H1 (cell line): ENCODE measurements at regions not wholly inside any gene's neighbourhood (a gene's known extent, or its start where the extent isn't known, plus 50 kb on each side); places are given as distances from the start of the nearest gene placed in this dataset.

Experiments used
- CTCF ChIA-PET: fragments of 300-600 bp; sonication (Branson Sonifier 250); formaldehyde crosslinking; loops from one replicate; lab custom pipeline; 2021; ENCODE audit not compliant: partially characterized antibody; lab: Charles Lee
- POLR2A ChIA-PET: fragments of 300-600 bp; sonication (Branson Sonifier 250); formaldehyde crosslinking; loops from one replicate; lab custom pipeline; 2021; ENCODE audit warnings: inconsistent platforms; ENCODE audit not compliant: partially characterized antibody; lab: Charles Lee
- DNase-seq, 2 experiments: peaks; one replicate each; pipeline versions ENCODE4 v3.0.0 to v3.0.0-alpha.2; 2010 to 2022; ENCODE audit warnings: low spot score in 2 of 2, low read depth in 1 of 2, mixed read lengths in 1 of 2
- FAIRE-seq: peaks from 2 replicates; lab custom pipeline; 2011; peaks lifted over from hg19 to GRCh38; lab: Jason Lieb, UNC
- H2AFZ ChIP-seq: 2 replicates; pipeline ENCODE4 v1.8.1; 2012; ENCODE audit warnings: low read length, inconsistent platforms
- H2AK5ac ChIP-seq: 2 replicates; pipeline ENCODE4 v1.6.1; 2013; ENCODE audit warnings: low read depth, low read length
- H2BK120ac ChIP-seq: replicated peaks from 2 replicates; pipeline ENCODE3; 2013; ENCODE audit warnings: low read depth, low read length, inconsistent platforms
- H2BK12ac ChIP-seq: 2 replicates; pipeline ENCODE4 v1.6.1; 2013; ENCODE audit warnings: low read depth, low read length
- H2BK15ac ChIP-seq: 2 replicates; pipeline ENCODE4 v1.6.1; 2013; ENCODE audit warnings: low read length
- H2BK20ac ChIP-seq: 2 replicates; pipeline ENCODE4 v1.6.1; 2013; ENCODE audit warnings: low read length
- H2BK5ac ChIP-seq: 2 replicates; pipeline ENCODE4 v1.6.1; 2013; ENCODE audit warnings: low read depth, low read length
- H3K14ac ChIP-seq: 2 replicates; pipeline ENCODE4 v1.6.1; 2013; ENCODE audit warnings: inconsistent platforms; ENCODE audit not compliant: insufficient read length
- H3K18ac ChIP-seq: 2 replicates; pipeline ENCODE4 v1.6.1; 2013; ENCODE audit warnings: low read length; ENCODE audit errors: extremely low read depth
- H3K23ac ChIP-seq: 2 replicates; pipeline ENCODE4 v1.6.1; 2013; ENCODE audit warnings: inconsistent platforms; ENCODE audit not compliant: insufficient read length
- H3K23me2 ChIP-seq: 2 replicates; pipeline ENCODE4 v1.6.1; 2013; ENCODE audit warnings: low read depth, low read length
- H3K27ac ChIP-seq: 2 replicates; pipeline ENCODE4 v1.6.1; 2011; ENCODE audit warnings: low read depth, low read length, inconsistent platforms
- H3K27me3 ChIP-seq, 4 experiments: replicated peaks in 1 of 4; 1 replicate in 1 of 4; 2 replicates in 3 of 4; pipeline versions ENCODE4 v1.6.1 to v1.8.1; 2011 to 2013; ENCODE audit warnings: low read length in 3 of 4, mild to moderate bottlenecking in 3 of 4, inconsistent platforms in 2 of 4, mixed read lengths in 2 of 4, moderate library complexity in 1 of 4; ENCODE audit not compliant: control insufficient read depth in 3 of 4, insufficient read depth in 3 of 4; ENCODE audit errors: extremely low read depth in 1 of 4
- H3K36me3 ChIP-seq, 4 experiments: 2 replicates each; pipeline versions ENCODE4 v1.6.1 to v1.8.1; 2011 to 2013; ENCODE audit warnings: mild to moderate bottlenecking in 4 of 4, low read length in 3 of 4, moderate library complexity in 2 of 4, control low read depth in 1 of 4, inconsistent platforms in 1 of 4; ENCODE audit not compliant: insufficient read depth in 4 of 4, control insufficient read depth in 2 of 4
- H3K4ac ChIP-seq: replicated peaks from 2 replicates; pipeline ENCODE3; 2013; ENCODE audit warnings: low read length, low read depth, mixed read lengths, inconsistent platforms; ENCODE audit not compliant: insufficient read length
- H3K4me1 ChIP-seq, 4 experiments: replicated peaks in 1 of 4; 1 replicate in 1 of 4; 2 replicates in 3 of 4; pipeline versions ENCODE4 v1.6.1 to v1.8.1; 2011 to 2013; ENCODE audit warnings: low read length in 3 of 4, inconsistent platforms in 2 of 4, mixed read lengths in 1 of 4; ENCODE audit not compliant: insufficient read depth in 4 of 4, control insufficient read depth in 3 of 4
- H3K4me2 ChIP-seq, 2 experiments: 2 replicates each; pipeline versions ENCODE4 v1.6.1 to v1.8.1; 2011 to 2013; ENCODE audit warnings: low read depth in 2 of 2, low read length in 2 of 2, control low read depth in 1 of 2, inconsistent platforms in 1 of 2, mild to moderate bottlenecking in 1 of 2; ENCODE audit not compliant: insufficient read depth in 1 of 2
- H3K4me3 ChIP-seq, 4 experiments: fragments of 200-600, 300-600 bp in 1 of 4; sonication (generic), shearing (Covaris generic), sonication (Bioruptor Twin) in 1 of 4; 2 replicates each; pipeline versions ENCODE4 v1.5.1 to v1.8.1; 2011 to 2016; ENCODE audit warnings: low read length in 4 of 4, low read depth in 3 of 4, control low read depth in 2 of 4, inconsistent platforms in 2 of 4, mild to moderate bottlenecking in 2 of 4, mixed read lengths in 1 of 4, moderate library complexity in 1 of 4; ENCODE audit not compliant: insufficient read depth in 2 of 4; ENCODE audit errors: extremely low read depth in 1 of 4
- H3K56ac ChIP-seq: replicated peaks from 2 replicates; pipeline ENCODE3; 2013; ENCODE audit warnings: low read depth, mild to moderate bottlenecking, mixed read lengths, low read length, inconsistent platforms; ENCODE audit not compliant: insufficient read length
- H3K79me1 ChIP-seq: 2 replicates; pipeline ENCODE4 v1.6.1; 2013; ENCODE audit warnings: low read depth, low read length, control low read depth
- H3K79me2 ChIP-seq, 2 experiments: 2 replicates each; pipeline versions ENCODE4 v1.6.1 to v1.8.1; 2012 to 2013; ENCODE audit warnings: low read length in 2 of 2, mild to moderate bottlenecking in 2 of 2, inconsistent platforms in 1 of 2; ENCODE audit not compliant: insufficient read depth in 2 of 2, control insufficient read depth in 1 of 2
- H3K9ac ChIP-seq, 4 experiments: replicated peaks in 1 of 4; 1 replicate in 1 of 4; 2 replicates in 3 of 4; pipeline versions ENCODE4 v1.6.1 to v1.8.1; 2011 to 2013; ENCODE audit warnings: low read depth in 3 of 4, low read length in 3 of 4, control low read depth in 2 of 4, mild to moderate bottlenecking in 2 of 4, moderate library complexity in 2 of 4, inconsistent platforms in 1 of 4; ENCODE audit errors: extremely low read depth in 1 of 4
- H3K9me3 ChIP-seq, 2 experiments: 2 replicates each; pipeline versions ENCODE4 v1.6.1 to v1.8.1; 2012 to 2013; ENCODE audit warnings: mild to moderate bottlenecking in 2 of 2, moderate library complexity in 2 of 2, control low read depth in 1 of 2, inconsistent platforms in 1 of 2, low read depth in 1 of 2, low read length in 1 of 2, mixed read lengths in 1 of 2; ENCODE audit not compliant: insufficient read depth in 2 of 2
- H4K20me1 ChIP-seq, 2 experiments: replicated peaks in 1 of 2; 2 replicates each; pipeline versions ENCODE3 to v1.8.1; 2011 to 2013; ENCODE audit warnings: inconsistent platforms in 2 of 2, low read length in 2 of 2, mild to moderate bottlenecking in 1 of 2; ENCODE audit not compliant: insufficient read depth in 2 of 2, control insufficient read depth in 1 of 2
- H4K5ac ChIP-seq: 2 replicates; pipeline ENCODE4 v1.6.1; 2013; ENCODE audit warnings: low read length, low read depth, mixed read lengths, inconsistent platforms; ENCODE audit not compliant: insufficient read length
- H4K8ac ChIP-seq: 2 replicates; pipeline ENCODE4 v1.8.0; 2013; ENCODE audit warnings: mild to moderate bottlenecking, moderate library complexity, low read length, inconsistent platforms; ENCODE audit not compliant: insufficient read depth; ENCODE audit errors: extremely low read depth
- H4K91ac ChIP-seq: replicated peaks from 2 replicates; pipeline ENCODE3; 2013; ENCODE audit warnings: low read length, mixed read lengths, inconsistent platforms; ENCODE audit not compliant: insufficient read length
- CTBP2 ChIP-seq: IDR thresholded peaks from 2 replicates; pipeline ENCODE4 v1.7.0; 2011; ENCODE audit warnings: borderline replicate concordance, mild to moderate bottlenecking, moderate library complexity, mixed read lengths, low read length; ENCODE audit not compliant: insufficient read depth, insufficient read length
- EGR1 ChIP-seq: IDR thresholded peaks from 2 replicates; pipeline ENCODE4 v1.6.1; 2011; ENCODE audit warnings: low read depth, low read length, borderline replicate concordance
- GABPA ChIP-seq: IDR thresholded peaks from 2 replicates; pipeline ENCODE4 v1.6.1; 2011; ENCODE audit warnings: mild to moderate bottlenecking, low read length, moderate library complexity, borderline replicate concordance; ENCODE audit not compliant: insufficient read depth
- JUND ChIP-seq: IDR thresholded peaks from 2 replicates; pipeline ENCODE4 v1.6.1; 2011; ENCODE audit warnings: mild to moderate bottlenecking, improper control_type of control experiment, low read length
- MAX ChIP-seq: IDR thresholded peaks from 2 replicates; pipeline ENCODE4 v1.6.1; 2012; ENCODE audit warnings: inconsistent platforms
- NANOG ChIP-seq: IDR thresholded peaks from 2 replicates; pipeline ENCODE4 v1.6.1; 2011; ENCODE audit warnings: low read length, low read depth, mild to moderate bottlenecking, inconsistent platforms; ENCODE audit not compliant: insufficient read depth, poor library complexity, severe bottlenecking
- NRF1 ChIP-seq: IDR thresholded peaks from 2 replicates; pipeline ENCODE4 v1.6.1; 2011; ENCODE audit warnings: mild to moderate bottlenecking, low read depth, low read length, improper control_type of control experiment
- SIN3A ChIP-seq, 2 experiments: IDR thresholded peaks in 1 of 2; conservative IDR thresholded peaks in 1 of 2; 2 replicates each; pipeline ENCODE4 v1.6.1; 2011 to 2012; ENCODE audit warnings: low read length in 2 of 2, improper control_type of control experiment in 1 of 2, low read depth in 1 of 2, mild to moderate bottlenecking in 1 of 2
- ZNF274 ChIP-seq: IDR thresholded peaks from 2 replicates; pipeline ENCODE4 v1.7.0; 2012; ENCODE audit warnings: low read length, borderline replicate concordance; ENCODE audit errors: extremely low read depth
- WGBS, 2 experiments: shearing (Covaris generic) in 1 of 2; methylation state at CpG; one replicate each; pipeline versions ENCODE4 v1.1.6 to v1.1.7; 2013 to 2015; ENCODE audit warnings: low lambda C conversion rate in 2 of 2, mixed read lengths in 2 of 2, inconsistent platforms in 1 of 2, low coverage in 1 of 2, missing lambda C conversion rate in 1 of 2; ENCODE audit not compliant: insufficient replicate concordance in 2 of 2, insufficient coverage in 1 of 2, insufficient read length in 1 of 2; ENCODE audit errors: extremely low coverage in 1 of 2, missing lambda C conversion rate in 1 of 2; 5-methylcytosine and 5-hydroxymethylcytosine counted together
- TF ChIP-seq, protein P1 (sequence below): IDR thresholded peaks from 2 replicates; pipeline ENCODE4 v1.6.1; 2012; ENCODE audit warnings: low read length, inconsistent platforms

GRCh38 chr16:51419768-51420167, 268.7 kb upstream of the SALL1 start:
- no peaks in the 10 kb centered on the region for H3K79me2 ChIP-seq
- H3K4me2 ChIP-seq, result no peak overlapping the region
- no peak overlapping the region for H4K91ac ChIP-seq
- H3K18ac ChIP-seq, result no peak overlapping the region
- ChIA-PET POLR2A (no interaction called here), CTCF (interaction anchor here (1.1 kb wide), 1 partner anchor 220 kb away, joined by 3 read pairs; no protein-coding TSS in a partner anchor)
- DNase-seq (no peak), FAIRE-seq (no peak)
- H3K4me1 ChIP-seq, result no peaks in the 10 kb centered on the region
- no peaks in the 10 kb centered on the region for H3K9me3 ChIP-seq
- 85% methylated on average over 2 of the region's 2 CpGs; no CpG with 5 or more reads in 1 of the 2 experiments for WGBS, 2 experiments
- peaks cover 1% of the 10 kb centered on the region; the same call in 1 of the 2 replicates for H3K23me2 ChIP-seq
- no peaks in the 10 kb centered on the region for H3K27me3 ChIP-seq
- H3K9ac ChIP-seq, result no peak overlapping the region
- H3K79me1 ChIP-seq, result no peaks in the 10 kb centered on the region
- H2BK12ac ChIP-seq, result no peak overlapping the region
- no peak overlapping the region for H2BK15ac ChIP-seq
- H4K8ac ChIP-seq, result no peak overlapping the region
- H3K56ac ChIP-seq, result no peak overlapping the region
- no peak overlapping the region for H2BK20ac ChIP-seq
- no peak overlapping the region for H2BK5ac ChIP-seq
- H3K27ac ChIP-seq, result no peak overlapping the region
- H3K23ac ChIP-seq, result no peak overlapping the region
- H4K20me1 ChIP-seq, result no peaks in the 10 kb centered on the region
- no peak overlapping the region for H3K4ac ChIP-seq
- H3K4me3 ChIP-seq, result no peak overlapping the region
- H4K5ac ChIP-seq, result no peak overlapping the region
- H2AFZ ChIP-seq, result no peak overlapping the region
- no peak overlapping the region for H2AK5ac ChIP-seq
- H2BK120ac ChIP-seq, result no peak overlapping the region
- TF ChIP-seq GABPA, result no peak
- TF ChIP-seq JUND, result no peak
- TF ChIP-seq NANOG, result no peak
- TF ChIP-seq ZNF274, result no peak
- TF ChIP-seq EGR1, result no peak
- TF ChIP-seq CTBP2, result no peak
- no peak for TF ChIP-seq MAX
- TF ChIP-seq, protein P1, sequence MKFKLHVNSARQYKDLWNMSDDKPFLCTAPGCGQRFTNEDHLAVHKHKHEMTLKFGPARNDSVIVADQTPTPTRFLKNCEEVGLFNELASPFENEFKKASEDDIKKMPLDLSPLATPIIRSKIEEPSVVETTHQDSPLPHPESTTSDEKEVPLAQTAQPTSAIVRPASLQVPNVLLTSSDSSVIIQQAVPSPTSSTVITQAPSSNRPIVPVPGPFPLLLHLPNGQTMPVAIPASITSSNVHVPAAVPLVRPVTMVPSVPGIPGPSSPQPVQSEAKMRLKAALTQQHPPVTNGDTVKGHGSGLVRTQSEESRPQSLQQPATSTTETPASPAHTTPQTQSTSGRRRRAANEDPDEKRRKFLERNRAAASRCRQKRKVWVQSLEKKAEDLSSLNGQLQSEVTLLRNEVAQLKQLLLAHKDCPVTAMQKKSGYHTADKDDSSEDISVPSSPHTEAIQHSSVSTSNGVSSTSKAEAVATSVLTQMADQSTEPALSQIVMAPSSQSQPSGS, result no peak
- TF ChIP-seq SIN3A (conservative IDR thresholded peaks at IDR 0.05 in 1 of 2, IDR thresholded peaks at IDR 0.05 in 1 of 2; ENCODE audit: low read depth in 1 of 2, low read length in 2 of 2), result no peak
- no peak for TF ChIP-seq NRF1
- no peaks in the 10 kb centered on the region for H3K36me3 ChIP-seq
- no peak overlapping the region for H3K14ac ChIP-seq
